Fibroblast of lung (primary cell): ENCODE measurements at regions not wholly inside any gene's neighbourhood (a gene's known extent, or its start where the extent isn't known, plus 50 kb on each side); places are given as distances from the start of the nearest gene placed in this dataset.

Experiments used
- CTCF ChIP-seq, 2 donors: IDR thresholded peaks in 1 of 2; conservative IDR thresholded peaks in 1 of 2; 1 replicate in 1 of 2; 2 replicates in 1 of 2; pipeline ENCODE4 v1.5.1; 2011 to 2012; ENCODE audit warnings: low read length in 2 of 2, control low read depth in 1 of 2, inconsistent platforms in 1 of 2, low read depth in 1 of 2, mild to moderate bottlenecking in 1 of 2
- EZH2 ChIP-seq: IDR thresholded peaks from 2 replicates; pipeline ENCODE4 v1.5.1; 2012; ENCODE audit warnings: low read length, control low read depth, mild to moderate bottlenecking; ENCODE audit errors: missing control alignments

- no peak for TF ChIP-seq EZH2
- no peak for TF ChIP-seq CTCF (conservative IDR thresholded peaks at IDR 0.05 in 1 of 2, IDR thresholded peaks at IDR 0.05 in 1 of 2; ENCODE audit: low read depth in 1 of 2, low read length in 2 of 2)
These were observed 1596.8 kb upstream of the SLC39A10 start for GRCh38 chr2:194060269-194060668.
